Esophagus (tissue), 2 donors: ENCODE measurements at regions not wholly inside any gene's neighbourhood (a gene's known extent, or its start where the extent isn't known, plus 50 kb on each side); places are given as distances from the start of the nearest gene placed in this dataset.

Experiments used
- H3K27ac ChIP-seq, 2 donors: one replicate each; pipeline ENCODE4 v1.5.1; 2013; ENCODE audit warnings: low read depth in 2 of 2, mild to moderate bottlenecking in 2 of 2, inconsistent platforms in 1 of 2, low read length in 1 of 2, moderate library complexity in 1 of 2
- H3K27me3 ChIP-seq, 2 donors: one replicate each; pipeline ENCODE4 v1.6.1; 2013; ENCODE audit warnings: low read length in 2 of 2, control low read depth in 1 of 2, mild to moderate bottlenecking in 1 of 2; ENCODE audit not compliant: insufficient read depth in 2 of 2, control insufficient read depth in 1 of 2
- H3K36me3 ChIP-seq, 2 donors: one replicate each; pipeline ENCODE4 v1.6.1; 2013; ENCODE audit warnings: low read length in 1 of 2; ENCODE audit not compliant: control insufficient read depth in 2 of 2, insufficient read depth in 2 of 2
- H3K4me1 ChIP-seq, 2 donors: one replicate each; pipeline ENCODE4 v1.6.1; 2013; ENCODE audit warnings: low read length in 1 of 2; ENCODE audit not compliant: control insufficient read depth in 2 of 2, insufficient read depth in 2 of 2
- H3K4me3 ChIP-seq, 2 donors: one replicate each; pipeline ENCODE4 v1.5.1; 2013; ENCODE audit warnings: low read length in 2 of 2, mild to moderate bottlenecking in 2 of 2, low read depth in 1 of 2, moderate library complexity in 1 of 2
- H3K9me3 ChIP-seq, 2 donors: one replicate each; pipeline ENCODE4 v1.6.1; 2013; ENCODE audit warnings: mild to moderate bottlenecking in 2 of 2, low read depth in 1 of 2, low read length in 1 of 2, moderate library complexity in 1 of 2; ENCODE audit not compliant: control insufficient read depth in 2 of 2, insufficient read depth in 1 of 2
- WGBS, 2 donors: extraction: QIAGEN DNeasy Blood & Tissue Kit; methylation state at CpG; one replicate each; pipeline ENCODE4 v1.1.7; 2013; 5-methylcytosine and 5-hydroxymethylcytosine counted together
- donor health status: healthy with polysubstance abuse.
- donor health status: Bipolar disorder and iron deficiency.

DNA sequence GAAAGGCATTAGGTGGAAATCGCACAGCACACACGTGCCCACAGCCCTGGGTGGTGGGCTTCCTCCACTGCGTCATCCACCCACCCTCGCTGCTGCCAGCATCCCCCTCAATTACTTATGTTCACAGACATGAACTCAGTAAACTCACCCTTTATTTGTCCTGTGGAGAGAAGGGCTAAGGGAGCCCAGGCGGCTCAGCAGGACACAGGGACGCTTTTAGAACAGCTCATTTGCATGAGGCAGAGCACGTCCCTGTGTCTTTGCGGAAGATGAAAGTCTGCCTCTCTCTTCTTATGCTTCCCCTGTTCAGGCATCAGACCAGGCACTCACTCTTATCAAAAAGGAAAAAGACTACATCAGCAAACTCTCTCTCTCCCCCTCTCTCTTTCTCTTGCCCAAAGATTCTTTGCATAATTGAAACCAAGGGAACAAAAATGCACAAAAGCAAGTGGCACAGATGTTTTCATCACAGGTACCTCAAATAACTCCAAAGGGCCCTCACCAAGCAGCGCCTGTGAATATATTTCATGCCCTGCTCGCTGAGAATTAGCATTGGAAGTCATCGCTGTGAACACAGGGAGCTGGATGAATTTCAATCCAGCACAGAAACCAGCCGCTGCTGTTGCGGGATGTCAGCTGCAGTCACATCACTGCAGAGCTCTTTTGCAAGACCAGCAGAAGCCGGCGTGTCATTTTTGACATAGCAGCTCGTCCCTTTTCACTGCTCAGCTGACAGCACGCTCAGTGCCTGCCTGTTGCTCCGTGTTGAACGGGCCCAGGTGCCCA is 376.3 kb upstream of the MYT1L start:
- Histone ChIP-seq H3K4me1 (no peaks in the 10 kb centered on the region), H3K4me3 (no peak overlapping the region), H3K9me3 (no peaks in the 10 kb centered on the region), H3K36me3 (no peaks in the 10 kb centered on the region), H3K27ac (no peak overlapping the region), H3K27me3 (no peaks in the 10 kb centered on the region)
- WGBS, 2 donors: 64 to 67% methylated on average over 19 of the region's 19 CpGs

DNA sequence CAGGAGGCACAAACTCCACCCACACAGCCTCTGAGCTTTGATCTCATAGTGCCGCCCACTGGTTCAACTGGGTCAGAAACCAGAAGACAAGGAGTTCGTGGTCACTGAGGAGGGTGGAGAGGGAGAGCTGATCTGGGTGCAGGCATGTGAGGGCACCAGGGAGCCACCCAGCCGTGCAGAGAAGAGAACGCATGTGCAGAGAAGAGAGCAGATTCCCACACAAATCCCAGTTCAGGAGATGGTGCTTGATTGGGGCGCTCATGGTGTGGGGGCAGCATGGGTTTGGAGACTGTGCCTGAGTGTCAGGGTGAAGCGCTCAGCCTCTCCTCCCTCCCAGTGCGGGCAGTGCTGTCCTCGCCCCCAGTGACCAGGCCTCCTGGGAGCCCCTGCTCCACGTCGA is 375.2 kb upstream of the MYT1L start:
- no peaks in the 10 kb centered on the region for H3K27me3 ChIP-seq
- H3K4me1 ChIP-seq: no peaks in the 10 kb centered on the region
- no peak overlapping the region for H3K27ac ChIP-seq
- WGBS, 2 donors: 70 to 71% methylated on average over 10 of the region's 10 CpGs
- H3K9me3 ChIP-seq: no peaks in the 10 kb centered on the region
- H3K4me3 ChIP-seq: no peak overlapping the region
- no peaks in the 10 kb centered on the region for H3K36me3 ChIP-seq

DNA sequence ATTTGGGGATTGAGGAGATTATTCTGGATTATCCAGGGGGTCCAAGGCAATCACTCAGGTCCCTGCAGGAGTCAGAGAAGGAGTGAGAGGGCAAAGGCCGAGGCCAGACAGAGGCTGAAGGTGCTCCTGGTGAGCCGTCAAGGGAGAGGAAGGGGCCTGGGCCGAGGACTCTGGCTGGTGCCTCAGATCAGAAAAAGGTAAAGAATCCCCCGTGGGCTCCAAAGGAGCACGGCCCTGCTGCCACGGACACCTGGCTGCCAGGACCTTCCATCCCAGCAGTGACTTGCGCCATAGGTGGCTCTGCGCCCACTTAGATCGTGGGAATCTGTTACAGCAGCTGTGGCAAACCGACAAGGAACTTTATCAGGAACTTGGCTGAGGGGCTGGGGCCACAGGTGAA is 374.8 kb upstream of the MYT1L start:
- H3K4me1 ChIP-seq: no peaks in the 10 kb centered on the region
- no peak overlapping the region for H3K4me3 ChIP-seq
- no peaks in the 10 kb centered on the region for H3K9me3 ChIP-seq
- H3K27me3 ChIP-seq: no peaks in the 10 kb centered on the region
- WGBS, 2 donors: 63 to 65% methylated on average over 10 of the region's 10 CpGs
- no peaks in the 10 kb centered on the region for H3K36me3 ChIP-seq
- H3K27ac ChIP-seq: no peak overlapping the region

DNA sequence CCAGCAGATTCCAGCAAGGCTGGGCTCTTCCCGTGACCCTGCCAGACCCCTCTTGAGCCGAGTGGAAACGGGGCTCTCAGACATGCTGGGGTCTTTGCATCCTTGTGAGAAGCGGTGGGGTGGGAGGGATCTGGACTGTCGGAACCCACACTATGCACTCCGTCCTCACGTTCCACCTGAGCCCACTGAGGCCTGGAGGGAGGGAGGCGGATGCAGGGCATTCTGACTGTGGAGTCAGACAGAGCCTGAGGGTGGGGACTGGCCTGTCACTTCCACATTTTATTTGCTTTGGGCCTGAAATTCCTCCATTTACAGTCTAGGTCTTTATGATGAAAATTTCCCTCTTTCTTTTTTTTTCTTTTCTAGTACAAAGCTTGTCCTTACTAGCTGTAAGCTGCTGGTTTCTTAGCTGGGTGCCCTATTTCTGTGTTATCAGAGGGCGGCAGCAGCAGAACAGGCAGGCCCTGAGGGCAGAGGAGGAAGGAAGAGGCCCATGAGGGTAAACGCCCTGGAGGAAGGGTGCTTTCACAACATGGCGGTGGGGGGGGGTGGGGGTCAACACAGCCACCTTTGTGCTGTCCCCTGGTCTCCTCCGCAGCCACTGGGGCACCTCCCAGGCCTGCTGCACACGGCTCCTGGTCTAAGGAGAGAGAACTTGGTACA is 373.5 kb upstream of the MYT1L start:
- no peak overlapping the region for H3K27ac ChIP-seq
- WGBS, 2 donors: 69 to 74% methylated on average over 13 of the region's 13 CpGs
- no peaks in the 10 kb centered on the region for H3K27me3 ChIP-seq
- no peak overlapping the region for H3K4me3 ChIP-seq
- H3K4me1 ChIP-seq: no peaks in the 10 kb centered on the region
- H3K9me3 ChIP-seq: no peaks in the 10 kb centered on the region
- no peaks in the 10 kb centered on the region for H3K36me3 ChIP-seq

DNA sequence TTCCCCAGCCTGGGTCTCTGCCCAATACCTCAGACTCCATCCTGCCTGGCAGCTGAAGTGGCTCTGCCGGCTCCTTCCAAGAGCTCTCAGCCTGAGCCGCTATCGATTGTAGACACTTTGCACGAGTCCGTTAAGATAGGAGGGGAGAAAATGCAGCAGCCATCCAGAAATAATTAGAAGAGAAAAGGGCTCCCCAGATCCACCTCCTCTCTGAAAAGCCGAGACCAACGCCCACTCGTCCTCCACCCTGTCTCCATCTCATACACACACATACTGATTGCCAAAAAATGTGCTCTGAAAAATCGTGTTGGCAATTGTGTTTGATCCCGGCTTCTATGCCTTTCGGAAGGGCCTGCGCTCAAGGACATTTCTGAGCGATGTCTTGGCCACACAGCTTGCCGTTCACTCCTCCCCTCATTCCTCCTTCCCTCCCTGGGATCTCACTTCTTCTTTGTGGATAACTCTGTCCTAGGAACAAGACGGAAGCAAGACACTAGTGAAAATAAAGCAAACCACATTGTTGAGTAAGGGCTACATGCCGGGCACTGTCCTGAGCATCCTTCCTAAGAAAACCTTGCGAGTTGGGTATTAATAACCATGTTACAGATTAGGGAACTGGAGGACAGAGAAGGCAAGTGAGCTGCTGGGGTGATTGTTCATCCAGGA is 372.8 kb upstream of the MYT1L start:
- no peaks in the 10 kb centered on the region for H3K27me3 ChIP-seq
- H3K4me3 ChIP-seq: no peak overlapping the region
- no peaks in the 10 kb centered on the region for H3K36me3 ChIP-seq
- H3K4me1 ChIP-seq: no peaks in the 10 kb centered on the region
- no peaks in the 10 kb centered on the region for H3K9me3 ChIP-seq
- H3K27ac ChIP-seq: no peak overlapping the region
- 85 to 88% methylated on average over 17 of the region's 17 CpGs for WGBS, 2 donors

DNA sequence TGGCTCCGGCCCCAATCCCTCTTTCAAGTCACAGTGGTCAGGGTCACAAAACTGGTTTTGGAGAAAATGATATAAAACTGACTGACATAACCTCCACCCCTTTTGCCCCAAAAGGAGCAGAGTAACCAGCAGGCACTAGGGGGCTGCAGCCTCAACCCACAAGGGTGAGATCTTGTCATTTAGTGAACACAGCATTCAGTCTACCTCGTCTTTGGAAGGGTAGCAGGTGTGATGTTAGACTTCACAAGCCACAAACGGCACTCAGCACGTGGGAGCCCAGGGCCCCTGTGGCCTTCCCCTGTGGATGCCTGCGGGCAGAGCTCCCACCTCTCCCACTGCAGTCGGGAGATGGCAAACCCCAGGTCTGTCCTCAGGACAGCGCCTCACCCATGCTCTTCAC is 372.1 kb upstream of the MYT1L start:
- no peaks in the 10 kb centered on the region for H3K4me1 ChIP-seq
- no peak overlapping the region for H3K27ac ChIP-seq
- WGBS, 2 donors: 81 to 85% methylated on average over 7 of the region's 7 CpGs
- H3K27me3 ChIP-seq: no peaks in the 10 kb centered on the region
- H3K36me3 ChIP-seq: no peaks in the 10 kb centered on the region
- no peaks in the 10 kb centered on the region for H3K9me3 ChIP-seq
- H3K4me3 ChIP-seq: no peak overlapping the region

DNA sequence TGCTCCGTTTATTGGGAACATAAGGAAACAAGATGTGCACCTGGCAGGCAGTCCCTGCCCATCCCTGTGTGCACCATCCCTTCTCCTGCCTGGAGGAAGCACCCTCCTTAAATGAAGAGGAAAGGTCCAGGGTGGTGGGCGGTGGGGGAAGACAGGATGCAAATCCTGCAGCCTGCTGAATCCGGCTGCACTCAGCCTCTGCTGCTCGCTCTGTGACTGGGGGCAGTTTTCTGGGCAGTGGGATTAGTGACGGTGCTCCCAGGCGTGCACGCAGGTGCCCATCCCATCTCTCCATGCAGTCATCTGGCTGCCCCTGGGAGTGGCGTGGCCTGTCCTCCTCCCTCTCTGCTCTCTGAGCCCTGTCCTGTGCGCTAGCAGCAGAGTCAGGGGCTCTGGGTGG is 371.3 kb upstream of the MYT1L start:
- Histone ChIP-seq H3K27ac (no peak overlapping the region), H3K4me1 (no peaks in the 10 kb centered on the region), H3K9me3 (no peaks in the 10 kb centered on the region), H3K27me3 (no peaks in the 10 kb centered on the region), H3K36me3 (no peaks in the 10 kb centered on the region), H3K4me3 (no peak overlapping the region)
- 75 to 76% methylated on average over 9 of the region's 9 CpGs for WGBS, 2 donors

DNA sequence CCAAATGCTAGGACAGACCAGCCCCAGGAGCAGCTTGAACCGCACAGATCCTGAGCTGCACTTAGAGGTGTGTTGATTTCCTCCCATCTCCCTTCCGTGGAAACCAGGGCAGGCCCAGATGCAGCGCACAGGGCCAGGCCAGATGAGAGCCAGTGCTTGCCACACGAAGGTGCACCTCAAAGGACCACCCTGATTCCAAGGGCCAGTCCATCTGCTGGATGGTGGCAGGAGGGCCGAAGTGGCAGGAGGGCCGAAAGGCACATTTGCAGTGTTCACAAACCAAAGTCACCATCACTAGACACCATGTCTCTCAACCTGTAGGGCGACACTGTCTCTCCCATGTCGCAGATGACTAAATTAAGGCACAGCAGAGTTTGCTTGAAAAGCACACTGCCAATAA is 370.7 kb upstream of the MYT1L start:
- no peaks in the 10 kb centered on the region for H3K27me3 ChIP-seq
- 72 to 80% methylated on average over 8 of the region's 8 CpGs for WGBS, 2 donors
- H3K27ac ChIP-seq: no peak overlapping the region
- no peaks in the 10 kb centered on the region for H3K36me3 ChIP-seq
- H3K4me1 ChIP-seq: no peaks in the 10 kb centered on the region
- no peaks in the 10 kb centered on the region for H3K9me3 ChIP-seq
- no peak overlapping the region for H3K4me3 ChIP-seq

DNA sequence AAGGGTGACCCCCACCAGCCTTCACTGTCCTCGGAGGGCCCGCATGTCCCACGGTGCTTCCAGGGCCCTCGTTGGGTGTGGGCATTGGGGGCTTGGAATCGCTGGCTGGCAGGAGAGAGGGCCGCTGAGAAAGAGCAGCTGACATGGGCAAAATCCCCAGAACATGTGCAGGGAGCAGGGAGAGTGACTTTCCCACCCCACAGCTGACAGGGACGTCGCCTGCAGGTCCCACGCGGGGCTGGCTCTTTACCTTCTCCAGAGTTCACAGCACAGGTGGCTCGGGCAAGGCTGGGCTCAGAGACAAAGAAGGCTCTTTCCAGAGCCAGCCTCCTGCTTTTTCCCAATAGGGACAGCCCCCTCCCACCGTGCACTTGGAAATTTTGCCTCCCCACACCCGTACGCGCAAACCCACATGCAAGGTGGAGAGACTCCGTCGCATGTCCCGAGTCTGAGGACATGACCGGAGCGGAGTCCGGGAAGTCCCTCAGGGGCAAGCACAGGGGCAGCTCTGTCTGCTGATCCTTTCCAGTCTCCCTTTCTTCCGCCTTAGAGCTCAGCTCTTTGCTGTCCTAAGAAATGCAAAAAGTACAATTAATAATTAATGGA is 370.2 kb upstream of the MYT1L start:
- H3K27me3 ChIP-seq: no peaks in the 10 kb centered on the region
- 88 to 89% methylated on average over 22 of the region's 22 CpGs for WGBS, 2 donors
- H3K9me3 ChIP-seq: no peaks in the 10 kb centered on the region
- H3K4me1 ChIP-seq: no peaks in the 10 kb centered on the region
- no peak overlapping the region for H3K27ac ChIP-seq
- H3K4me3 ChIP-seq: no peak overlapping the region
- no peaks in the 10 kb centered on the region for H3K36me3 ChIP-seq
